Astrocyte of the spinal cord (primary cell): ENCODE measurements at regions not wholly inside any gene's neighbourhood (a gene's known extent, or its start where the extent isn't known, plus 50 kb on each side); places are given as distances from the start of the nearest gene placed in this dataset.
A peak's percentile ranks its signal among the peaks of the same experiment; 100 is the strongest.

Experiments
- DNase-seq: peaks from one replicate; pipeline ENCODE4 v3.0.0; 2011; ENCODE audit warnings: low read depth, low spot score
- H3K4me3 ChIP-seq: 2 replicates; pipeline ENCODE4 v1.5.1; 2011; ENCODE audit warnings: low read depth, mild to moderate bottlenecking, low read length, moderate library complexity
- in situ Hi-C: cut with HindIII; loops from 2 replicates; pipeline ENCODE4 v1.10.0; 2017; ENCODE audit warnings: low sequenced_read_pairs
- TF ChIP-seq, protein P1 (sequence below): IDR thresholded peaks from 2 replicates; pipeline ENCODE4 v1.5.1; 2012; ENCODE audit warnings: low read depth, mild to moderate bottlenecking, low read length, inconsistent platforms

DNA sequence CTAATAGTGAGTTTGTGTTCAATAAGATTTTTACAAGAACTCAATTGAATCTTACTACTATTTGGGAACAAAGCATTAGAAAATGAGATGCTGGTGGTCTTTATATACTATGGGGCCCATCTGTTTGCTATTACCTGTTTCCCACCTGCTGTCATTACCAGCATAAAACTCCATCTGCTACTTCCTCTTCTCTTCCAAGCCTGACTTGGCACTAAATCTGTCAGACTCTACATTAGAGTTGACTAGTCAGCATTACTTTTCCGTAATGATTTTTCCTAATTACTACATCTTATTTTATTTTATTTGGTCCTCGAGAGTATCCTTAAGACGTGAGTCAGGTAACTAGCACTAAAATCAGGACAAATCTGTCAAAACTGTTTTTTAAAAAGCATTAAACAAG, 68.1 kb upstream of the KRR1 start:
- no peak for DNase-seq
- no peak overlapping the region for H3K4me3 ChIP-seq
- in situ Hi-C loops = no loop called here
- TF ChIP-seq, protein P1, sequence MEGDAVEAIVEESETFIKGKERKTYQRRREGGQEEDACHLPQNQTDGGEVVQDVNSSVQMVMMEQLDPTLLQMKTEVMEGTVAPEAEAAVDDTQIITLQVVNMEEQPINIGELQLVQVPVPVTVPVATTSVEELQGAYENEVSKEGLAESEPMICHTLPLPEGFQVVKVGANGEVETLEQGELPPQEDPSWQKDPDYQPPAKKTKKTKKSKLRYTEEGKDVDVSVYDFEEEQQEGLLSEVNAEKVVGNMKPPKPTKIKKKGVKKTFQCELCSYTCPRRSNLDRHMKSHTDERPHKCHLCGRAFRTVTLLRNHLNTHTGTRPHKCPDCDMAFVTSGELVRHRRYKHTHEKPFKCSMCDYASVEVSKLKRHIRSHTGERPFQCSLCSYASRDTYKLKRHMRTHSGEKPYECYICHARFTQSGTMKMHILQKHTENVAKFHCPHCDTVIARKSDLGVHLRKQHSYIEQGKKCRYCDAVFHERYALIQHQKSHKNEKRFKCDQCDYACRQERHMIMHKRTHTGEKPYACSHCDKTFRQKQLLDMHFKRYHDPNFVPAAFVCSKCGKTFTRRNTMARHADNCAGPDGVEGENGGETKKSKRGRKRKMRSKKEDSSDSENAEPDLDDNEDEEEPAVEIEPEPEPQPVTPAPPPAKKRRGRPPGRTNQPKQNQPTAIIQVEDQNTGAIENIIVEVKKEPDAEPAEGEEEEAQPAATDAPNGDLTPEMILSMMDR = no peak

DNA sequence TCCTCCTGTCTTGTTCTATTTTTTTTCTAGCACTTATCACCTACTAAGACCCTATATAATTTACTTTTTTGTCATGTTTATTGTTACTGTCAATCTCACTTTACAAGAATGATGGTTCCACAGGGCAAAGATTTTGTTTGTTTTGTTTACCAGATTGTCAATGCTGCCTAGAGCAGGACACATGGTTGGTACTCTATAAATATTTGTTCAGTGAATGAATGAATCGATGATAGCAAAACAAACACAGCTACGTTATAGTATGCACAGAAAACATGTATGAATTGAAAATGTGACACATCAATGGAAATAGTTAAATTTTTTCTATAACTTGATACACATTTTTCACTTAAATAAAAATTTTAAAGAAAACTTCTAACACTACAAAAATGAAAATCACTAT, 67.1 kb upstream of the KRR1 start:
- in situ Hi-C loops = no loop called here
- no peak for DNase-seq
- TF ChIP-seq, protein P1 = no peak
- no peak overlapping the region for H3K4me3 ChIP-seq

DNA sequence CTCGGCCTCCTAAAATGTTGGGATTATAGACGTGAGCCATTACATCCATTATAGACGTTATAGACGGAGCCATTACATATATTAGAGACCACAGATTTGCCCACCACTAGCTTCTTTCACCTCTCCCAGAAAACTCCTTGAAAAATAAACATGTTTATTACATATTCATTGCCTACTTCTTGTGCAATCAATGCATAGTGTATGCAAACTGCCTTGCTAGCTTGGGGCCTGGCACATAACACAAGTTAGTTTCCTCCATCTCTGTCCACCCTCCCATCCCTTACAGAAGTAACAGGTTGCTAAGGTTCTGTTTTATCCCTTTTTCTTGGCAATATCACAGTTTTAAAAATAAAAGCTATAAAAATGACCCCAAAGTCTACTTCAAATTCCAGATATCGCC, 66.4 kb upstream of the KRR1 start:
- in situ Hi-C loops = no loop called here
- TF ChIP-seq, protein P1 = no peak
- DNase-seq = no peak
- no peak overlapping the region for H3K4me3 ChIP-seq

DNA sequence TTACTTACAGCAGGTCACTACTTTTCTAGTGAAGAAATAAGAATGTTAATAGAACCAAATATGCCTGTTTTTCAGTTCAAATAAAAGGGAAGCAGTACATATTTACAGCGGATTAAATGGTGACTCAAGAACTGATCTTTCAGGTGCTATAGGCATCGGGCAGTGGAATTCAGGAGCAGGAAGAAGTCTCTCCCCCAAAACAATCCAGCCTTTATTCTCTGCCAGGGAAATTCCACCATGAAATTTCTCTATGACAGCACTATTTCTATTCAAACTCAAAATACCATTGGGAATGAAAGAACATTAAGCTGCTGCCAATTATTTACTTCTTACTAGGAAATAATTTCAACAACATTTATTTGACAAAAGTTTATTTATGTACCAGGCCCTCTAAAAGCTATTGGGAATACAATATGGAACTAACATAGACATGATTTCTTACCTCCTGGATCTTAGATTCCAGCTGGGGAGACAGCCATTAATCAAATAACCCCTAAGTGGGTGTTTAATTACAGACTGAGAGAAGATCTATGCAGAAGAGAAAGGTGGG, 60.3 kb upstream of the KRR1 start:
- TF ChIP-seq, protein P1 = no peak
- in situ Hi-C loops = no loop called here
- DNase-seq = no peak

DNA sequence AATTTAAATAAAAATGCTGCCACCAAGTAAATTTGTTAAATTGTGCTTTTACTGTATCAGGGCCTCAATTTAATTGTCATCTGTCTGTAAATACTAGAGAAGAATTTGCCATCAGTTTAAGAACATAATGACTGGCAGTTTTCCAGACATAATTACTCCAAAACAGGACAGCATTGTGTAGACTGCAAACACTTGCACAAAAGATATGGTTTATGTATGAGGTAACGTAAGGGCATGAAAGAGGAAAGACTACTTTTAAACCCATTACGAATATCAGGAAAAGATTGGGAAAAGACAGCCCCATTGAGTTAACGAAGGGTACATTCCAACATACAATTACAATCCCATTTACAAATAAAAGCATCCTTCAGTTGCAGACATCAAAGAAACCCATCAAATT, 59.8 kb upstream of the KRR1 start:
- in situ Hi-C loops = no loop called here
- no peak for DNase-seq
- TF ChIP-seq, protein P1 = no peak
- H3K4me3 ChIP-seq = no peak overlapping the region

More for the DNA sequence above, 60.3 kb upstream of the KRR1 start:
- no peak overlapping the region for H3K4me3 ChIP-seq

DNA sequence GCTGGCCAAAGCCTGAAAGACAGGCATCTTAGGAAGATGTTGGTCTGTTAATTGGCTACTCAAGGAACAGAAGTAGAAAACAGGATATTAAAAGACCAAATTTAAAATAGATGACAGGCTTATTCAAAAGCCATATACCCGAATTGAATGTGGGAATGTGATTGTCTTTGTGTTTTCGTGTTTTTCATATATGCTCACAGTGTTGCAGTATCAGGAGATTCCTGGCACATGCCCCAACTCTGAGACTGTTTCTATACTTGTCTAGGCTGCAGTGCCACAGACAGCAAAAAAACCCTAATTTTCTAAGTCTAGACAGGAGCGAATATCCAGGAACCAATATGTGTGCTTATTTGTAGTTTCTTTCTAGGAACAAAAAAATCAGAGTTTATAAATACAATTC, 57.4 kb upstream of the KRR1 start:
- no peak overlapping the region for H3K4me3 ChIP-seq
- TF ChIP-seq, protein P1 = no peak
- DNase-seq = no peak
- in situ Hi-C loops = no loop called here

DNA sequence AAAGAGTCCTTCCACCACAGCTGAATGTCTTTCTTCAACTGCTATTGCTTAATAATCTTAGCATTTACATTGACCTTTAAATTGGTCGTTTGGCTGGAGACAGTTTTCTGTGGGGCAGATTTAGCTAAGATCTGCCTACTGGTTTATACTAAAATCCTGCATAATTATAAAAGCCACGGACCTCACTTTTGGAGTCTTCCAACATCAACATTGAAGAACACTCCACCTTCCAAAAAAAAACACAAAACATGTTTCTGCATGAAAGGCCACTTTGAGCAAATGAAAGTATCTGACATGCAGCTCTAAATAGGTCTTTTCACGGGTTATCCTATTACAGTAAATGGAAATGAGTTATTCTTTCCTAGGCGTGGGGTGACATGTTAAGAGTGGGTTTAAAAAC, 57.0 kb upstream of the KRR1 start:
- H3K4me3 ChIP-seq = no peak overlapping the region
- TF ChIP-seq, protein P1 = no peak
- in situ Hi-C loops = no loop called here
- DNase-seq = peak; percentile 70
